HepG2 (cell line): ENCODE measurements at regions not wholly inside any gene's neighbourhood (a gene's known extent, or its start where the extent isn't known, plus 50 kb on each side); places are given as distances from the start of the nearest gene placed in this dataset.

Source experiments
- CAMTA2 ChIP-seq: sonication (generic); formaldehyde crosslinking; IDR thresholded peaks from 2 replicates; pipeline ENCODE4 v1.4.0; 2020; ENCODE audit warnings: mild to moderate bottlenecking, missing genetic modification reagents, borderline replicate concordance
- DMTF1 ChIP-seq: sonication (generic); formaldehyde crosslinking; IDR thresholded peaks from 2 replicates; pipeline ENCODE4 v1.4.0; 2020; ENCODE audit warnings: mild to moderate bottlenecking, missing genetic modification reagents
- FOXA3 ChIP-seq: IDR thresholded peaks from 2 replicates; pipeline ENCODE4 v1.6.1; 2016; ENCODE audit warnings: missing genetic modification reagents, missing compliant biosample characterization
- FOXO4 ChIP-seq: sonication (generic); formaldehyde crosslinking; conservative IDR thresholded peaks from 2 replicates; pipeline ENCODE4 v1.8.1; 2023; ENCODE audit warnings: missing genetic modification reagents
- FOXP4 ChIP-seq: sonication (generic); formaldehyde crosslinking; IDR thresholded peaks from 2 replicates; pipeline ENCODE4 v1.4.0; 2020; ENCODE audit warnings: missing genetic modification reagents
- GMEB2 ChIP-seq: IDR thresholded peaks from 2 replicates; pipeline ENCODE4 v1.6.1; 2016; ENCODE audit warnings: missing biosample characterization, missing genetic modification reagents, low read depth
- IRX3 ChIP-seq: sonication (generic); formaldehyde crosslinking; IDR thresholded peaks from 2 replicates; pipeline ENCODE4 v1.8.1; 2023; ENCODE audit warnings: mild to moderate bottlenecking, low read depth, missing genetic modification reagents, borderline replicate concordance
- MNT ChIP-seq: fragments of 450-650 bp; IDR thresholded peaks from 2 replicates; pipeline ENCODE4 v1.6.1; 2016
- RNF2 ChIP-seq: fragments of 450-650 bp; conservative IDR thresholded peaks from 2 replicates; pipeline ENCODE4 v1.6.1; 2016; ENCODE audit warnings: low read depth
- TBX3 ChIP-seq: fragments of 450-650 bp; IDR thresholded peaks from 2 replicates; pipeline ENCODE4 v1.6.1; 2017; ENCODE audit warnings: antibody characterized with exemption, mild to moderate bottlenecking, inconsistent platforms, borderline replicate concordance
- ZBTB8A ChIP-seq: sonication (generic); formaldehyde crosslinking; IDR thresholded peaks from 2 replicates; pipeline ENCODE4 v1.4.0; 2020; ENCODE audit warnings: mild to moderate bottlenecking, low read depth, missing genetic modification reagents, borderline replicate concordance
- ZKSCAN8 ChIP-seq: IDR thresholded peaks from 2 replicates; pipeline ENCODE4 v1.6.1; 2016; ENCODE audit warnings: borderline replicate concordance, missing genetic modification reagents, missing compliant biosample characterization
- ZNF34 ChIP-seq: sonication (generic); formaldehyde crosslinking; IDR thresholded peaks from 2 replicates; pipeline ENCODE4 v1.4.0; 2020; ENCODE audit warnings: mild to moderate bottlenecking, missing genetic modification reagents, borderline replicate concordance
- ZNF362 ChIP-seq: sonication (generic); formaldehyde crosslinking; IDR thresholded peaks from 2 replicates; pipeline ENCODE4 v1.4.0; 2020; ENCODE audit warnings: missing genetic modification reagents, mild to moderate bottlenecking, borderline replicate concordance
- ZNF430 ChIP-seq: sonication (generic); formaldehyde crosslinking; IDR thresholded peaks from 2 replicates; pipeline ENCODE4 v1.9.0; 2021; ENCODE audit warnings: mild to moderate bottlenecking, missing genetic modification reagents
- ZNF460 ChIP-seq: sonication (generic); formaldehyde crosslinking; IDR thresholded peaks from 2 replicates; pipeline ENCODE4 v1.5.1; 2020; ENCODE audit warnings: missing genetic modification reagents, mild to moderate bottlenecking, borderline replicate concordance
- ZNF768 ChIP-seq: sonication (generic); formaldehyde crosslinking; IDR thresholded peaks from 2 replicates; pipeline ENCODE4 v1.4.0; 2020; ENCODE audit warnings: missing genetic modification reagents
- ZNF850 ChIP-seq: sonication (generic); formaldehyde crosslinking; conservative IDR thresholded peaks from 2 replicates; pipeline ENCODE4 v1.9.0; 2021; ENCODE audit warnings: mild to moderate bottlenecking, missing genetic modification reagents

- TF ChIP-seq GMEB2 (CRISPR knock-in tag), result no peak
- no peak for TF ChIP-seq ZNF768
- no peak for TF ChIP-seq CAMTA2 (CRISPR knock-in tag)
- TF ChIP-seq FOXA3 (CRISPR knock-in tag), result peak; percentile 45; the same call in 1 of the 2 replicates
- TF ChIP-seq IRX3, result no peak
- TF ChIP-seq ZNF850 (CRISPR knock-in tag), result no peak
- no peak for TF ChIP-seq MNT
- no peak for TF ChIP-seq ZNF460
- no peak for TF ChIP-seq ZBTB8A (CRISPR knock-in tag)
- TF ChIP-seq DMTF1, result no peak
- no peak for TF ChIP-seq ZKSCAN8 (CRISPR knock-in tag)
- TF ChIP-seq ZNF34, result no peak
- no peak for TF ChIP-seq FOXO4 (CRISPR knock-in tag)
- no peak for TF ChIP-seq RNF2
- no peak for TF ChIP-seq ZNF430 (CRISPR knock-in tag)
- TF ChIP-seq ZNF362 (CRISPR knock-in tag), result no peak
- TF ChIP-seq FOXP4 (CRISPR knock-in tag), result peak; percentile 47; the same call in 1 of the 2 replicates
- no peak for TF ChIP-seq TBX3
Measured at GRCh38 chr6:81897793-81898192, 145.3 kb upstream of the TENT5A start (continued).
